ENCODE measurements at regions not wholly inside any gene's neighbourhood (a gene's known extent, or its start where the extent isn't known, plus 50 kb on each side); places are given as distances from the start of the nearest gene placed in this dataset.

DNA sequence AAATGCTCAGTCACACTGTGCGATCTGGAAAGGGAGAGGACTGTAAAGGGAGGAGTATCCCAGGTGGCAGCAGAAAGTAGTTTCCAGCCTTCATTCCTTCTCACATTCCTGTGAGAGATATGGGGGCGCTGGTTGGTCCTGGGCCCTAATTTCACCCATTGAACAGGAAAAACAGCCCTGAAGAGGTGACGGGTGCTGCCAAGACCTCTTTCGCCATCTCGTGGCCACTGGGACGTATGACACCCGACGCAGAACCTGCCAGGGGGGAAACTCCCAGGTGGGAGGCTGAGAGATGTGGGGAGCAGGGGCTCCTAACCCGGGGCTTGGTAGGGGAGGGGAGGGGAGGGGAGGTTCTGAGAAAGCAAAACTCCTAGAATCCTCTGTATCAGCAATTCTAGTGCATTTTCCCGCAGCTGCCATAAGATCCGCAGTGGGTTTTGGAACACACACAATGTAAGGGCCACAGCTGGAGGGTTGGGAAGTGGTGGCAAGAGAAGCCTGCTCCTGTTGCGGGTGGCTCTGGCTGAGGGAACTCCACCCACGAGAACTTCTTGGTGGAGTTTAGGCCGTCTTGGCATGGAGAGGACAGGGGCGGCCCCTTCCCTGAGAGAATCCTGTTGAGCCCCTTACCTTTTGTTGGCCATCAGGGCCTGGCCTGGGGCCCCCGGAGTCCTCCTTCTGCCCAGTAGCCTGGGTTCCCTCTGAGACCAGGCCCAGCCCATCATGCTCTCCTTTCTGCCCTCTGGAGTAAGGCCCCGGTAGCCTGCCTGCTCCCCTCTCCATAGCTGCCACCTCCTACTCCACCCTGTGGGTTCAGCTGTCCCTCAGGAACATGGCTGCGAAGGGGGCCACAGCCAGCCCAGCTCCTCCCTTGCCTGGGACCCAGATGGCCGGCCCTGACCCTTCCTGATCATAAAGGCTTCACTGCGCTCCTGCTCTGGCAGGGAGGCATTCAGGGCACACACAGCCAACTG is 134.1 kb downstream of the OR13H1 start:
- TF ChIP-seq, protein P1, sequence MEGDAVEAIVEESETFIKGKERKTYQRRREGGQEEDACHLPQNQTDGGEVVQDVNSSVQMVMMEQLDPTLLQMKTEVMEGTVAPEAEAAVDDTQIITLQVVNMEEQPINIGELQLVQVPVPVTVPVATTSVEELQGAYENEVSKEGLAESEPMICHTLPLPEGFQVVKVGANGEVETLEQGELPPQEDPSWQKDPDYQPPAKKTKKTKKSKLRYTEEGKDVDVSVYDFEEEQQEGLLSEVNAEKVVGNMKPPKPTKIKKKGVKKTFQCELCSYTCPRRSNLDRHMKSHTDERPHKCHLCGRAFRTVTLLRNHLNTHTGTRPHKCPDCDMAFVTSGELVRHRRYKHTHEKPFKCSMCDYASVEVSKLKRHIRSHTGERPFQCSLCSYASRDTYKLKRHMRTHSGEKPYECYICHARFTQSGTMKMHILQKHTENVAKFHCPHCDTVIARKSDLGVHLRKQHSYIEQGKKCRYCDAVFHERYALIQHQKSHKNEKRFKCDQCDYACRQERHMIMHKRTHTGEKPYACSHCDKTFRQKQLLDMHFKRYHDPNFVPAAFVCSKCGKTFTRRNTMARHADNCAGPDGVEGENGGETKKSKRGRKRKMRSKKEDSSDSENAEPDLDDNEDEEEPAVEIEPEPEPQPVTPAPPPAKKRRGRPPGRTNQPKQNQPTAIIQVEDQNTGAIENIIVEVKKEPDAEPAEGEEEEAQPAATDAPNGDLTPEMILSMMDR (IDR thresholded peaks at IDR 0.05; ENCODE audit: insufficient read depth, low read length) = peak; percentile 32
- no peak for TF ChIP-seq POLR2AphosphoS5 (IDR thresholded peaks at IDR 0.05; ENCODE audit: low read depth)
